PC-3 (cell line): ENCODE measurements at regions not wholly inside any gene's neighbourhood (a gene's known extent, or its start where the extent isn't known, plus 50 kb on each side); places are given as distances from the start of the nearest gene placed in this dataset.
"Not testable (repeated sequence)": the region's sequence is repeated elsewhere in the genome, so short reads cannot be mapped to it uniquely, and the experiment has no call there.

Experiments
- ATAC-seq: fragments of 200-7000 bp; cut with Tn5 transposase; 2 replicates; pipeline ENCODE4 v1.9.1; 2020; ENCODE audit warnings: mild to moderate bottlenecking, moderate library complexity
- BruUV-seq: library from RNA; stranded (reverse); fragments of 400-500 nt; replicated peaks from 2 replicates; lab custom pipeline; 2021; lab: Mats Ljungman, UMichigan
- CTCF ChIA-PET: fragments of 300-600 bp; sonication (Branson Sonifier 250); formaldehyde crosslinking; loops from one replicate; lab custom pipeline; 2022; ENCODE audit warnings: antibody characterized with exemption; lab: Charles Lee
- POLR2A ChIA-PET: fragments of 300-600 bp; sonication (Branson Sonifier 250); formaldehyde crosslinking; loops from one replicate; lab custom pipeline; 2022; ENCODE audit warnings: antibody characterized with exemption; ENCODE audit not compliant: unreplicated experiment; lab: Charles Lee
- DNase-seq: peaks from one replicate; pipeline ENCODE4 v3.0.0-alpha.2; 2015
- H2AFZ ChIP-seq: fragments of 300-600 bp; sonication (generic); 2 replicates; pipeline ENCODE4 v1.6.0; 2016; ENCODE audit warnings: antibody characterized with exemption, low read length
- H3F3A ChIP-seq: fragments of 300-600 bp; sonication (generic); one replicate; pipeline ENCODE4 v1.6.0; 2017; ENCODE audit warnings: antibody characterized with exemption, low read length, control low read depth, mild to moderate bottlenecking; ENCODE audit not compliant: unreplicated experiment
- H3K27ac ChIP-seq: fragments of 300-600 bp; sonication (generic); 2 replicates; pipeline ENCODE4 v1.5.1; 2016; ENCODE audit warnings: mild to moderate bottlenecking, low read length
- H3K27me3 ChIP-seq: fragments of 300-600 bp; sonication (generic); 2 replicates; pipeline ENCODE4 v1.6.1; 2016; ENCODE audit warnings: low read length, mixed read lengths
- H3K36me3 ChIP-seq: fragments of 300-600 bp; sonication (generic); 2 replicates; pipeline ENCODE4 v1.6.1; 2016; ENCODE audit warnings: low read depth, mixed run types, low read length, mixed read lengths
- H3K4me1 ChIP-seq: fragments of 300-600 bp; sonication (generic); 2 replicates; pipeline ENCODE4 v1.5.1; 2016; ENCODE audit warnings: low read length; ENCODE audit not compliant: insufficient read depth
- H3K4me2 ChIP-seq: fragments of 300-600 bp; sonication (generic); 2 replicates; pipeline ENCODE4 v1.6.0; 2016; ENCODE audit warnings: low read length
- H3K4me3 ChIP-seq: fragments of 300-600 bp; sonication (generic); 2 replicates; pipeline ENCODE4 v1.5.1; 2016; ENCODE audit warnings: mild to moderate bottlenecking, low read length, mixed read lengths
- H3K79me2 ChIP-seq: fragments of 300-600 bp; sonication (generic); 2 replicates; pipeline ENCODE4 v1.6.1; 2017; ENCODE audit warnings: low read length, mixed read lengths
- H3K9ac ChIP-seq: fragments of 300-600 bp; sonication (generic); 2 replicates; pipeline ENCODE4 v1.6.0; 2016; ENCODE audit warnings: mild to moderate bottlenecking, low read length
- H3K9me2 ChIP-seq: fragments of 300-600 bp; sonication (generic); replicated peaks from 2 replicates; pipeline ENCODE4 v1.6.1; 2016; ENCODE audit warnings: mixed run types, low read length, mixed read lengths
- H3K9me3 ChIP-seq: fragments of 300-600 bp; sonication (generic); 2 replicates; pipeline ENCODE4 v1.6.1; 2016; ENCODE audit warnings: low read length, mixed read lengths
- H4K20me1 ChIP-seq: fragments of 300-600 bp; sonication (generic); 2 replicates; pipeline ENCODE4 v1.6.1; 2016; ENCODE audit warnings: low read length, mixed read lengths
- CTCF ChIP-seq: fragments of 300-600 bp; sonication (generic); conservative IDR thresholded peaks from 2 replicates; pipeline ENCODE4 v1.5.1; 2017; ENCODE audit warnings: antibody characterized with exemption, low read depth, mild to moderate bottlenecking, low read length
- EZH2 ChIP-seq: fragments of 300-600 bp; sonication (generic); IDR thresholded peaks from one replicate; pipeline ENCODE4 v1.6.1; 2017; ENCODE audit warnings: antibody characterized with exemption, mild to moderate bottlenecking, low read length; ENCODE audit not compliant: unreplicated experiment
- EZH2phosphoT487 ChIP-seq: fragments of 300-600 bp; sonication (generic); IDR thresholded peaks from 2 replicates; pipeline ENCODE4 v1.6.1; 2018; ENCODE audit warnings: mild to moderate bottlenecking, antibody characterized with exemption, low read length, borderline replicate concordance
- intact Hi-C: fragments of 100-400 bp; cut with micrococcal nuclease; formaldehyde crosslinking; loops from 2 replicates; pipeline ENCODE4 v1.9.0; 2023

- no peak for DNase-seq
- Histone ChIP-seq H3K4me1 (no peaks in the 10 kb centered on the region), H3K27me3 (no peaks in the 10 kb centered on the region), H3K4me2 (no peak overlapping the region), H3K79me2 (no peaks in the 10 kb centered on the region), H3K9ac (no peak overlapping the region), H3K4me3 (no peak overlapping the region), H3K27ac (no peak overlapping the region), H3K9me2 (no peaks in the 10 kb centered on the region), H2AFZ (no peak overlapping the region), H3F3A (no peaks in the 10 kb centered on the region), H3K36me3 (no peaks in the 10 kb centered on the region), H3K9me3 (no peaks in the 10 kb centered on the region), H4K20me1 (no peaks in the 10 kb centered on the region)
- BruUV-seq = no TSS peak
- TF ChIP-seq EZH2 (no peak), EZH2phosphoT487 (no peak), CTCF (no peak)
- intact Hi-C loops = no loop called here
- CTCF ChIA-PET = no interaction called here
- POLR2A ChIA-PET = no interaction called here
- no peak for ATAC-seq
Measured at GRCh38 chr6:120759570-120759969, 574.7 kb downstream of the TBC1D32 start.

DNA sequence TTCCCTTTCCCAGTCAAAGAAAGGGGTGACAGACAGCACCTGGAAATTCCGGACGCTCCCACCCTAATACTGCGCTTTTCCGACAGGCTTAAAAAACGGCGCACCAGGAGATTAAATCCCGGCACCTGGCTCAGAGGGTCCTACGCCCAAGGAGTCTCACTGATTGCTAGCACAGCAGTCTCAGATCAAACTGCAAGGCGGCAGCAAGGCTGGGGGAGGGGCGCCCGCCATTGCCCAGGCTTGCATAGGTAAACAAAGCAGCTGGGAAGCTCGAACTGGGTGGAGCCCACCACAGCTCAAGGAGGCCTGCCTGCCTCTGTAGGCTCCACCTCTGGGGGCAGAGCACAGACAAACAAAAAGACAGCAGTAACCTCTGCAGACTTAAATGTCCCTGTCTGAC is 585.7 kb downstream of the TBC1D32 start:
- H3K9ac ChIP-seq, H3F3A ChIP-seq, H3K9me3 ChIP-seq, H3K79me2 ChIP-seq, H4K20me1 ChIP-seq, intact Hi-C loops, H3K9me2 ChIP-seq, H3K4me2 ChIP-seq, DNase-seq, H3K4me1 ChIP-seq, H3K27ac ChIP-seq, CTCF ChIA-PET, H2AFZ ChIP-seq, POLR2A ChIA-PET, H3K4me3 ChIP-seq, H3K36me3 ChIP-seq, BruUV-seq, H3K27me3 ChIP-seq, ATAC-seq: not testable (repeated sequence)

- Histone ChIP-seq H3F3A (no peaks in the 10 kb centered on the region), H3K27me3 (no peaks in the 10 kb centered on the region), H2AFZ (no peak overlapping the region), H3K9me2 (no peaks in the 10 kb centered on the region), H4K20me1 (no peaks in the 10 kb centered on the region), H3K9me3 (no peaks in the 10 kb centered on the region), H3K4me1 (no peaks in the 10 kb centered on the region), H3K4me3 (no peak overlapping the region), H3K79me2 (no peaks in the 10 kb centered on the region), H3K36me3 (no peaks in the 10 kb centered on the region), H3K4me2 (no peak overlapping the region), H3K9ac (no peak overlapping the region), H3K27ac (no peak overlapping the region)
- CTCF ChIA-PET = no interaction called here
- ATAC-seq (no peak), DNase-seq (no peak)
- BruUV-seq = no TSS peak
- POLR2A ChIA-PET = no interaction called here
- intact Hi-C loops = no loop called here
- TF ChIP-seq EZH2 (no peak), EZH2phosphoT487 (no peak), CTCF (no peak)
Measured at GRCh38 chr6:120736740-120737139, 597.5 kb downstream of the TBC1D32 start.
